Skeletal muscle cell (primary cell): ENCODE measurements at regions not wholly inside any gene's neighbourhood (a gene's known extent, or its start where the extent isn't known, plus 50 kb on each side); places are given as distances from the start of the nearest gene placed in this dataset.
"Not testable (repeated sequence)": the region's sequence is repeated elsewhere in the genome, so short reads cannot be mapped to it uniquely, and the experiment has no call there.

Source experiments
- DNase-seq: peaks from one replicate; pipeline ENCODE4 v3.0.0-alpha.2; 2010; ENCODE audit warnings: low read depth
- H3K4me3 ChIP-seq: 2 replicates; pipeline ENCODE4 v1.5.1; 2011; ENCODE audit warnings: low read depth, mild to moderate bottlenecking, control low read depth, low read length, moderate library complexity

DNA sequence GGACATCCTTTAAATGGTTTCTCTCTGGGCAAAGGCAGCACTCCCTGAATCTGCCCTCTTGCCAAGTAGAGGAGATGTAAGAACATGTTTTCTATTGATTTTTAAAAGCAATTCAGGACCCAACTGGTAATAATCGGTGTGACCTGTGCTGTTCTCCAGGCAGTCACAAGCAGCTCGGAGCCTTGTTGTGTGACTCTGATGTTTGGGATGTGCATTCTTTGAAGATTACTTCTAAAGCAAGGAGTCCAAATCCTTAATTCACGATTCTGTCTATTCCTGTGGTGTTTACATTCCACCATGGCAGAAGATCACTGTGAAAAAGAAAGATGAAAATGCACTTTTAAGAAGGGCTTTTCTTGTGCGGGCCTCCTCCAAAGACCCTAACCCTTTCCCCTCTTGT lies 122.3 kb upstream of the ZNF536 start:
- no peak overlapping the region for H3K4me3 ChIP-seq
- no peak for DNase-seq

DNA sequence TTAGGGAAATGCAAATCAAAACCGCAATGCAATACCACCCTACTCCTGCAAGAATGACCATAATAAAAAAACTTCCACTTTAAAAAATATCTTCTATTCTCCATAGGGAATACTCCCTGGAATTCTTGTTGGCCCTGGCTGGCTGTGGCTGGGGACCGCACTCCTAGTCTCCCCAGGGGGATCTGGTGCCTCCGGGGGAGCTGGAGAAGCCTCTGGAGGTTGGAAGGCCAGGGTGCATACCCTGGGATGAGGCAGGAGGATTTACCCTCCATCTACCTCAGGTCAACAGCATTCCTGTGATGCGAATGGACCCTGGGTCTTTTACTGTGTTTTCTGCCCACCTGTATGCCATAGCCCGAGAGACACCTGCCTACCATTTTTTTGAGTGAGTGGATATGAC lies 120.0 kb upstream of the ZNF536 start:
- no peak overlapping the region for H3K4me3 ChIP-seq

DNA sequence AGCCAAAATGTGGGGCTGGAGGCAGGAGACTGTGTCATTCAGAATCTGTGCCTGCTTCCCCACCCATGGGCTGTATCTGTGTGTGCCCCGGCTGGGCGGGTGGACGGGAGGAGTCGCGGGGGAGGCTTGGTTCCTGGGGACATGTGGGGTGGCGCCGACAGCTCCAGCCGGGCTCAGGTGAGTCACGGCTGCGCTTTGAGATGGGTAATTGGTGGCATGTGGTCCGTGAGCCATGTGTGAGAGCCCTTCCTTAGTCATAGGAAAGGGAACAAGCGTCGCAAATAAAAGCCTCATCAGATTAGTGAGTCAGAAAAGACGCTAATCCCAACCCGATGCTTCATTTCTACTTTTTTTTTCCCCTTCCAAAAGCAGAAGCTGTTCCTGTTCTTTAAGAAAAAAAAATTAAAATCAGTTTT lies 118.6 kb upstream of the ZNF536 start:
- no peak overlapping the region for H3K4me3 ChIP-seq
- peak; percentile 1 for DNase-seq

More for the DNA sequence above, 120.0 kb upstream of the ZNF536 start:
- no peak for DNase-seq

DNA sequence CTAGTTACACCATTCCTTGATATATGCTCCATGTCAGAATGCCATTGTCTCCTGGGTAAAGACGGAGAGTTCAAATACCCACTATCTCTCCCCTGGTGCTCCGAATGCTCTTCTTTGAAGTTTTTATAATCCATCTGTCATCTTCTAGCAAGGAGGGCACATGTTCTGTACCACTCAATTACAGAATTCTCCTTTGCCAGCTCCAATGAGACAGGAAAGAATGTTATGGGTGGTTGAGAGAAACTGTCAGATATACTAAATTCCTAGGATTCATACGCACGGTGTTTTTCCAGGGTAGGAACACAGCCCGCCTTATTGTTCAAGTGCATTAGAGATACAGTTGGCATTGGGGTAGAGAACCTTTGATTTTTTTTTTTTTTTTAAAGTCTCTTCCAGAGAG lies 118.0 kb upstream of the ZNF536 start:
- no peak overlapping the region for H3K4me3 ChIP-seq
- no peak for DNase-seq

DNA sequence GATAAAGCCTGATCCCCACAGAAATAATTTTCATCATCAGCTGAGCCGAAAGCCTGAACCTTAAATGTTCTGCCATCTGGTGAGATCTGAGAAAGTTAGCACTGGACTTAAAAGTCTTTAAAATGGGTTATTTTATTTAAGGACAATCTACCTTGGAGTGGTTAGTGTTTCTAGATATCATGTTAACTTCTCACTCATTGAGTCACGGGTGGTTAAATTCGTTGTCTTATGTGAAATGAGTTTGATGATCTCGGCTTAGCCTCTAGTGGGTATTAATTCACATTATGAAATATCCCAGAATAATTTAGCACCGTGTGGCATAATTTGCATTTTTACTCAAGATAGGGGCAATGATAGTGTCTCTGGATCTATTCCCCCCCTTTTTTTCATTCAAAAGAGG lies 117.4 kb upstream of the ZNF536 start:
- H3K4me3 ChIP-seq, result no peak overlapping the region
- no peak for DNase-seq

DNA sequence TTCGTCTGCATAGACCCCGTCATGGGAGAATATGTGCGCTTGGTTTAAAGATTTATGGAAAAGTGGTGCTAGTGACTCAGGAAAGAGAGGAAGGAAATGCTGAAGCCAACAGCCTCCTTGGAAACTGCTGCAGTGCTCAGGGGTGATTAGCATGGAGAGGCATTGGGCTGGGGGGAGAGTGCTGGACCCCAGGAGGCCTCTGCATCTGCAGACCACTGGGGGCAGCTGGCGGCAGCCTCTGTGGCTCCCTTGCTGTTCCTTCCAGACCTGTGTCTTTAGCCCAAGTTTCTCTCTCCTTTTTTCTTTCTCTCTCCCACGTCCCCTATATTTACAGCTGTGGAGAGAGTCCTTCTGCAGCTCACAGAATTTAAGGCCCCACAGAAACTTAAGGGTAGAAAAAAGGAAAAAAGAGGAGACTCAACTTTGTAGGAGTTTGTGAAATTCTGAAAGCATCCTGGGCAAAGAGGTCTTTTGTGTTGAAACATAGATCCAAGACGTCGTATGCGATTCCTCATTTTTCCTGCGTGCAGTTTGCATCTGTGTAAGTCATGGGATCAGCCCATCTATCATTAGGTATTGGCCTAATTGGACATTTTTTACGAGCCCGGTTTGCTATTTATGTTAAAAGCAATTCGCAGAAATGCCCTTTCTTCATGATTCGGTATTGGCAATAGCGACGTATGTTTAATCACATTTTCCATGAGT lies 116.2 kb upstream of the ZNF536 start:
- H3K4me3 ChIP-seq, result no peak overlapping the region
- no peak for DNase-seq

DNA sequence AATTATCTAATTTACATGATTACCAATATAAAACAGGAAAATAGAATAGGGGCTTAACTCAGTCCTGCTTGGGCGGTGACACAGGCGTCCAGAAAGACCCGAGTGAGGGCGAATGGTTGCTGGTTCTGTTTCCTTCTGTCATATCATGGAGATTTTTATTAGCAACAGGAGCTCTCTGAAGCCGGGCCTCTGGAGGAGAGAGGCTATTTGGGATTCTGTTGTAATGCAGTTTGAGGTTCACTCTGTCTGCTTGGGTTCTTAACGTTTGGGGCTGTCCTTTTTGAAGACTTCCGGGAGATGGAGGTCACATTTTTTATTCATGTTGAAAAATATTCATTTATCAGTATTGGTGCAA lies 115.7 kb upstream of the ZNF536 start:
- H3K4me3 ChIP-seq, result no peak overlapping the region
- DNase-seq, result no peak

DNA sequence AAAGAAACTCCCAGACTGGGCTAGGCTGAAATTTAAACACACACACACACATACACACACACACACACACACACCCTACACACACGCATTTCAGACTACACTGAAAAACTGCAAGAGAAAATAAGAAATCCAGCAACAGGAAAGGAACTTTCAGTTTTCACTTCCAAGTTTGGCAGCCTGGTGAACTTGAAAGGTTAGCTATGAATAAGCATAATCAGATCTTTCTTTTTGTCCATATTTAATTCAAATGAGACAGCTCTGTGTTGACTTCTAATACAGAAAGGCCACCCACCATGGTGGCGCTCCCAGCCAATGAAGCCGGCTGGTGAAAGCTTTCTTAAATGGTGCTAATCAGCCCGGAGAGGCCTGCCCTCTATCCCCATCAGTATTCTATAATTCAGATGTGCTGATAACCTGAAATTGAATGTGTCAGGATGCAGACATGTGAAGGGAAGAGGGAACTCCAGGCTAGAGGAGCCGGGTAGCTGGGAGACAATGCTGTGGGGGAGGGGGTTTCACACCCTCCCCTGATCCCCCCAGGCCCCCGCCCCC lies 108.3 kb upstream of the ZNF536 start:
- DNase-seq, result no peak
- H3K4me3 ChIP-seq, result no peak overlapping the region

DNA sequence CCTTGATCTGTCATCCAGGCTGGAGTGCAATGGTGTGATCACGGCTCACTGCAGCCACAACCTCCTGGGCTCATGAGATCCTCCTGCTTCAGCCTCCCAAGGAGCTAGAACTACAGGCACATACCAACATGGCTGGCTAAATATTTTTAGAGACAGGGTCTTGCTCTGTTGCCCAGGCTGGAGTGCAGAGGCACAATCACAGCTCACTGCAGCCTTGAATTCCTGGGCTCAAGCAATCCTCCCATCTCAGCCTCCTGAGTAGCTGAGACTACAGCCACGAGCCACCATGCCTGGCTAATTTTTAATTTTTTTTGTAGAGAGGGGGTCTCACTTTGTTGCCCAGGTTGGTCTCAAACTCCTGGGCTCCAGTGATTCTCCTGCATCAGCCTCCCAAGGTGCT lies 106.3 kb upstream of the ZNF536 start:
- not testable (repeated sequence) for H3K4me3 ChIP-seq, DNase-seq

DNA sequence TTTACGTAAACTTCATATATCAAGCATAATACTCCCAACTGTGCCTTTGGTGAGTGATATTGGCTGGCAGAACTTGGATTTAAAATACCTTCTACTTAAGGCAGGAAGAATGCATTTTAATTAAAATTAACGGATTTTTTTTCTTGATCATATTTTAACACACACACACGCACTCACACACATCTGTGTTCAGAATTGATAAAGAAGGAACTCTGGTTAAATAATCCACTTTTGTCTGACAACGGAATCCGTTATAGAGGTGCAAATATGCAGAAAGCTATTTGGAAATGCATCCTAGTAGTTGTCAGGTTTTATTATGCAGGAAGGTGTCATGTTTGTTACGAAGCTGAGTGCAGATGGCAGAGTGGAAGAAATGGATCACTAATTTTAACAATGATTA lies 105.5 kb upstream of the ZNF536 start:
- no peak overlapping the region for H3K4me3 ChIP-seq
- no peak for DNase-seq

DNA sequence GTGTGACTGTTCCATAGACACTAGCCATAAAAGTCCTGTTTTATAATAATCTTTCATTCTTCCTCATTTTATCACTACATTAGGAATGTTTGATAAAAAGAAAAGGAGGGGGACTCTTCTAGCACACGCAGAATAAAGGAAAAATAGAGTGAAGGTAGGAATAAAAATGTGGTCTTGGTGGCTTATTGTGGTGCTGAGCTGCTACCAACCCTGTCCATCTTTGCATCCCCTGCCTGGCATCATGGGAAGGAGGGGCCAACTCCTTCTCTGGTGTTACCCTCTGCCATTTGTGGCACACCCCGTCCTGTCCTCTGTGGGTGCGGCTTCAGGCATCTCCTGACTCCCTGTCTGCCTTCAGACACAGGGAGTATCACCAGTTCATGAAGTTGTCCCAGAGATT lies 104.9 kb upstream of the ZNF536 start:
- no peak for DNase-seq
- H3K4me3 ChIP-seq, result no peak overlapping the region

DNA sequence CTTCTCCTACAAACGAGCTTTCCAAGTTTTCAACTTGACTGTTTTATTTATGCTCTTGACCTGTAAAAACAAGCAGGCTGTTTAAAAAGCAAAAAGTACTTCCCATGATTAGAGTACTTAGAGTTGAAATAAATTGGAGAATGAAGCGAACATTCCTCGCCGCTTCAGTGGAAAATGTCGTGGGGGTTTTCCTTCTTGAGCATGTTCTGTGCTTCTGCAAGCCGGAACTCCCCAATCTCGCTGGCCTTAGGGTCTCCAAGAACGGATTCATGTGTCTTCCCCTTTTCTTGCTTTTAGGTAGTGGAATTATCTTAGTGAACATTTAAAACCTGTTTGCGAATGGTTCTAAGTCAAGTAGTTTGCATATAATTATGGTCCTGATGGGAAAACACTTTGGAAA lies 103.6 kb upstream of the ZNF536 start:
- DNase-seq, result no peak
- no peak overlapping the region for H3K4me3 ChIP-seq

DNA sequence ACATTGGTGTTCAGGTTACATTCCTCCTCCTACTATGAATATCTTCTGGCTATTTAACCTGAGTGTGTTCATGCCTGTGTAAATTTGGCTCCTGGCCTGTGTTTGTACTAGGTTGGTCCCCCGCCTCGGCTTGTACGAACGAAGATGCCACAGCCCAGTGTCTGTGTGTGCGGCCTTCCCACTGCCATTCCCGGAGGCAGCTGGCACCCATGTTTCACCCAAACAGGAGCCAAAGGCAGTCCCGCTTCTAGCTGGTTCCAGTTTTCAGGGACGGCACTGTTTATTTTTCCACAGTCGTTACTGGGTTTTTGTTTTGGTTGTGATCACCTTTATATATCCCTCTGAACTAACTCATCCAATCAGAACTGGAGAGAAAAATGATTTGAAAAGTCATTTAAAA lies 102.5 kb upstream of the ZNF536 start:
- H3K4me3 ChIP-seq, result no peak overlapping the region
- no peak for DNase-seq

DNA sequence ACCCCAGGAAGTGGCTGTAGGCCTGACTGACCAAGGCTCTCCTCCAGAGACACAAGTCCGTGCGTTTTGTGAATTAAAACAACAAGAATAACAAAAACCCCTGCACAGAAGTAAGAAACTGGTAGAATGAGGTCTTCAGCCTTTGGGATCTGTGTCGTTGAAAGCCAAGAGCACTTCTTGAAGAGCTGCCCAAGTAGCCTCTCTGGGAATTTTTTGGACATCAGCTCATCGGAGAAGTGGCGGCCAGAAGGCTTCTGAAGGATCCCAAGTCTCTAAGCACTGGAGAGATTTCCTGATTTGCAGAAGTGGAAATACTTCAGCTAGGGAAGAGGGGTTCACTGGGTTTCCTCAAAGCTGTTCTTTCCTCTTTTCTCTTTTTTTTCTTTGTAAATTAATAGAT lies 100.4 kb upstream of the ZNF536 start:
- no peak for DNase-seq
- H3K4me3 ChIP-seq, result no peak overlapping the region

DNA sequence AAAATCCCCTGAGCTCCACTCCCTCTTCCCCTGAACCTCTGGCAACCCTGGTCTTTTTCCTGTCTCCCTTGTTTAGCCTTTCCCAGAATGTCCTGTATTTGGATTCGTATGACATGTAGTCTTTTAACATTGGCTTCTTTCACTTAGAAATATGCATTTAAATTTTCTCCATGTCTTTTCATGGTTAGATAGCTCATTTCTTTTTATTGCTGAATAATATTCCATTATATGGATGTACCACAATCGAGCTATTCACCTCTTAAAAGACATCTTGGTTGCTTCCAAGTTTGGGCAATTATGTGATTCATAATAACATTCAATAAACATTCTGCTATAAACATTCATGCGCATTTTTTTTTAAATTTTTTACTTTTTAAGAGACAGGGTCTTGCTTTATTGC lies 99.6 kb upstream of the ZNF536 start:
- H3K4me3 ChIP-seq, result no peak overlapping the region
- DNase-seq, result no peak

DNA sequence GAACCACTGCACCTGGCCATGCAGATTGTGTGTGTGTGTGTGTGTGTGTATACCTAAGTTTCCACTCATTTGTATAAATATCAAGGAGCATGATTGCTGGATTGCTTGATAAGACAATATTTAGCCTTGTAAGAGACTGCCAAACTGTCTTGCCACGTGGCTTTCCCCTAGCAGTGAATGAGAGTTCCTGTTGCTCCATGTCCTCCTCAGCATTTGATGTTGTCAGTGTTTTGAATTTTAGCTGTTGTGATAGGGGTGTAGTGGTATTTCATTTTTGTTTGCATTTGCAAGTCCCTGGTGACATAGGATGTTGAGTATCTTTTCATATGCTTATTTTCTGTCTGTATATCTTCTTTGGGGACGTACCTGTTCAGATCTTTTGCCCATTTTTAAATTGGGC lies 99.0 kb upstream of the ZNF536 start:
- no peak overlapping the region for H3K4me3 ChIP-seq
- DNase-seq, result no peak

DNA sequence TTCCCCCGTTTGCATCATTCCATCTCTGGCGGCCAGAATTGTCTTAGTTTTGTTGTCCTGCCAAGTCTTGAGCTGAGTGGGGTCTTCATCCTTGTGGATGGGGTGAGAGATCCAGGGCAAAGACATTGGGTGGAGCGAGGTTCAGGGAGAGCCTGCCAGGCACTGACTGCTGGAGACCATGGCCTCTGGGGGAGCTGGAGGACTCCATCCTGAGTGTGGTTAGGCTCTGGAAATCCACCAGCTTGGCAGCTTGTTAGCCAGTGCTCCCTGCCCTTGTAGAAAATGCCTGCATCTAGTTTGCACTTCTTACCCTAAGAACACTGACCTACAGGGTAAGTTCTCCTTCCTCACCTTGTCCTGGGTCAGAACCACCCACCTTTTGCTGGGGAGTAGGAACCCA lies 97.2 kb upstream of the ZNF536 start:
- no peak for DNase-seq
- no peak overlapping the region for H3K4me3 ChIP-seq

DNA sequence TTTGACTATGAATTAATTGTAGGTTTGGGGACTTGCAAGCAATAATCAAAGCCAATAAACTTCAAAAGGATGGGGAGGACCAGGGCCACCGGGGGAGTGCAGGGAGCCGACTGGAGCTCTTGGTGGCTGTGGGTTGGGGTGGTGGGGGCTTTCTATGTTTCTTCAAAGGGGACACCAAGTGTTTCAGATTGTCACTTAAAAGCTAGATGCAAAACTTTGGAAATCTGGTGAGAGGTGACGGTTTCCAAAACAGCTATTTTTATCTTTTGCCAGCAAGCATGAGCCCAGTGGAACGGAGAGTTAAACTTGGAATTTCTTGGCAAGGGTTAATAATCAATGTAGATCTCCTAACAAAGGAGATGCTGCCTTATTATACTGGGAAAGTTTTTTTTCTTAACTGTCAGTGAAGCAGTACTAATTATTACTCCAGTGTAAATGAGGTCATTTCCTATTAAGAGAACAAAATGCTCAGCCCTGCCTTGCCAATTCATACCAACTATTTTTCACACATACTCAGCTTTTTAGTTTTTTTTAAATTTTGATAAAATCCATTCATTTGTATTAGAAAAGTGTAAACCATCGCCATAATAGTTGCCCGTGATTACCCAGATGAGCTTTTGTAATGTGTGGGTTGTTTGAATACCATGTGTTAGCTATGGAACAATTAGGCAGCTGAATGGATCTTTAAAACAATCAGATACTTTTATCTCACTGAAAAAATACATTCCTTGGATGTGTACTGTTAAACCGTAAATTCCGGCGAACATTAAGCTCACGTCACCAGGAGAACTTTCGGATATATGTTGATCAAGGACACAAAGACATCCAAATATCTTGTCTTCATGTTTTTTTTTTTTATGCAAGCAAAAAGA lies 95.9 kb upstream of the ZNF536 start:
- no peak for DNase-seq
- no peak overlapping the region for H3K4me3 ChIP-seq

DNA sequence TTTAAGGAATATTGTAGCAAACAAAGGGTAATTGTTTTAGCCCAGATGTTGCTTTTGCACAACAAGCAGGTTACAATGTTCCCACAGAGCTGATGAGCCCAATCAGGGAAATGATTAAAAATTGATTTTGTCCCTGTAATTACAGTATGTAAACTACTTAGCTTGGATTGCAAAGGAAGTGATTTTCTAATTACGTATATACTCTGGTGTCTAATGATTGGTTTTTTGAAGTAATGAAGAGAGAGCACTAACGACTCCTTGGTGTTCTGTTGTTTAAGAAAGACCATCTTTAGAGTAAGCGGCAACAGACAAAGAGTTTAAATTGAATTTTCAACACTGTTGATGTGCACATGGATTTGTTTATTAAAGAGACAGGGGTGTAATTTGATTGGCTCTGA lies 95.3 kb upstream of the ZNF536 start:
- H3K4me3 ChIP-seq, result no peak overlapping the region
- no peak for DNase-seq

DNA sequence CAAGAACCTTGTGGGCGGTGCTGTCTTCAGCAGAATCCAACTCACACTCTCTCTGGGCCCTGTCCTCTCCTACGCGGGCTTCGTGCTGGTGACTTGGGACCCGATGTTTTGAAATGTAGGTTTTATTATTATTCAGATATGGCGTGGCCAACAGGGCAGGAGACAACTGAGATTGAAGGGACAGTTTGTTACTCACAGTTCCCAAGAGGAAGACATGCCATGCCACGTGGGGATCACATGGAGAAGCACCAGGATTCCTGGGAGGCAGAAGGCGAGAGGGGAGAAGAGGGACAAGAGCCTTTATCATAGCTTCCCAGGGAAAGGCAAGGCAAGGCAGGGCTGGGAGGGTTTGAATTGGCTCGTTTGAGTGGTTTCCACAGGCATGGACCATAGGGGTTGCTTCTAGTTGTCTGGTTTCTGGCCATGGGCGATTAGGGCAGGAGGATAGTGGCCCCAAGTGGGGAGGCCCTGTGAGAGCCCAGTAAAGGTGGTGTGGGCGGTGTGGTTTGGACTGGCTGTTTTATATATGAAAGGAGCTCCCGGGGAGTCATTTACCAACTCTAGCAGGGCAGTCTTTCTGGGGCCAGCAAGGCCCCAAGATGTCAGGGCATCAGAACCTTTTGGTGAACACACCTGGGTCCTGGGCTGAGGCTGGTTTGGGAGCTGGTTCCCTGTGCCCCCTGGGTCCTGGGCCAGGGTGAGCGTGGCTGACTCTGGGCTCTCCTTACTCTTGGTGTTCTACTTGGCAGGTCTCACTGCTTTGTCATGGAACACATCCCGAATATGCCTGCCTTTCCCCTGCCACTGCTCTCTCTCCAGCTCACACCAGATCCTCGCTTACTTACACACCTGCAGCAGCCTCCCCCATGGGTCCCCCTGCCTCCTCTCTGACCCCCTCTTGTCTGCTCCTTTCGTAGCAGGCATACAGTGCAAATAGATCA lies 94.0 kb upstream of the ZNF536 start:
- H3K4me3 ChIP-seq, result no peak overlapping the region
- DNase-seq, result no peak
